Psoas muscle (tissue), 7 donors: ENCODE measurements at regions not wholly inside any gene's neighbourhood (a gene's known extent, or its start where the extent isn't known, plus 50 kb on each side); places are given as distances from the start of the nearest gene placed in this dataset.

Experiments
- ATAC-seq, 4 donors: fragments of 200-7000 bp; cut with Tn5 transposase; one replicate each; pipeline ENCODE4 v1.9.1; 2020; ENCODE audit warnings: moderate library complexity in 3 of 4, mild to moderate bottlenecking in 2 of 4
- DNase-seq, 2 donors: peaks; one replicate each; pipeline ENCODE4 v3.0.0-alpha.2; 2020
- H3K27ac ChIP-seq: fragments of 200-600 bp; one replicate; pipeline ENCODE4 v1.8.0; 2022
- H3K27me3 ChIP-seq, 3 donors: fragments of 200-600 bp in 1 of 3; one replicate each; pipeline versions ENCODE4 v1.6.1 to v1.8.0; 2013 to 2022; ENCODE audit warnings: low read length in 2 of 3, mild to moderate bottlenecking in 2 of 3, moderate library complexity in 1 of 3; ENCODE audit not compliant: insufficient read depth in 3 of 3
- H3K36me3 ChIP-seq, 2 donors: fragments of 200-600 bp in 1 of 2; one replicate each; pipeline versions ENCODE4 v1.6.1 to v1.8.0; 2013 to 2022; ENCODE audit warnings: low read depth in 1 of 2, mild to moderate bottlenecking in 1 of 2, moderate library complexity in 1 of 2; ENCODE audit not compliant: insufficient read depth in 1 of 2
- H3K4me1 ChIP-seq: fragments of 200-600 bp; one replicate; pipeline ENCODE4 v1.8.0; 2022
- H3K4me3 ChIP-seq: fragments of 200-600 bp; one replicate; pipeline ENCODE4 v1.8.0; 2022; ENCODE audit warnings: mild to moderate bottlenecking
- H3K9me3 ChIP-seq: fragments of 200-600 bp; one replicate; pipeline ENCODE4 v1.8.0; 2022
- WGBS, 3 donors: extraction: QIAGEN DNeasy Blood & Tissue Kit; methylation state at CpG; one replicate each; pipeline versions ENCODE4 v1.1.6 to v1.1.7; 2013; 5-methylcytosine and 5-hydroxymethylcytosine counted together
- intact Hi-C, 2 donors: fragments of 100-400 bp; cut with DNase I; formaldehyde crosslinking; loops; one replicate each; pipeline versions ENCODE4 v1.11.0 to v1.14.2; 2022
- TF ChIP-seq, protein P1 (sequence below): fragments of 200-600 bp; IDR thresholded peaks from one replicate; pipeline ENCODE4 v1.8.0; 2022; ENCODE audit warnings: antibody characterized with exemption
- donor health status: healthy with polysubstance abuse.
- donor health status: DM: no; HTN: no; CAD: no; lungs with moderate emphysema.
- donor health status: Bipolar disorder and iron deficiency.
- donor health status: healthy.
- donor health status: DM: yes; HTN: yes; CAD: no.
- donor health status: DM: no; HTN: no; CAD: no.
- donor health status: DM: yes; HTN: yes; CAD: no.

DNA sequence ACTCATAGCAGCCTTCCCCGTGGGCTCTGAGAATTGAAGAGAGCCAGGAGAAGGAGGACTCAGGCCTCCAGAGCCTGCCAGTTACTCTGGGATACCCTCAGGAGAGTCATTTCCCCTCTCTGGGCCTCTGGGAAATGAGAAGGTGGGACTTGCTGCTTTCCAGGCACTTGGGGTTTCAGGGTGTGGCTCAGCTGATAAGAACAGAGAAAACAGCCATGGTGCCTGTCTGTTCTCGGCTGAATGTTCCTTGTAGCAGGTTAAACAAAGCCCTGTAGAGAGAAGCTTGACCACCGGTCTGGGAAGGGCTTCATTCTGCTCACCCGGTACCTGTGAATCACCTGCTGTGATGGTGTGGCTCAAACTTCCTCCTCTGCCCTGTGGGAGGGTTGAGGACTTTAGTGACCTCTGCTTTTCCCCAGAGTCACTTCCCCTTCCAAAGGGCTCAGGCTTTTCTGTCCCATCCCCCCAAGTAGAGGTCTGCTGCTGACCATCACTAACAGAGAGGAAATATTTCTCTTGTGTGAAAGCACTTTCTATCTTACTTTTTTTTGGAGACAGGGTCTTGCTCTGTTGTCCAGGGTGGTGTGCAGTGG is 212.4 kb upstream of the GALNT17 start:
- TF ChIP-seq, protein P1, sequence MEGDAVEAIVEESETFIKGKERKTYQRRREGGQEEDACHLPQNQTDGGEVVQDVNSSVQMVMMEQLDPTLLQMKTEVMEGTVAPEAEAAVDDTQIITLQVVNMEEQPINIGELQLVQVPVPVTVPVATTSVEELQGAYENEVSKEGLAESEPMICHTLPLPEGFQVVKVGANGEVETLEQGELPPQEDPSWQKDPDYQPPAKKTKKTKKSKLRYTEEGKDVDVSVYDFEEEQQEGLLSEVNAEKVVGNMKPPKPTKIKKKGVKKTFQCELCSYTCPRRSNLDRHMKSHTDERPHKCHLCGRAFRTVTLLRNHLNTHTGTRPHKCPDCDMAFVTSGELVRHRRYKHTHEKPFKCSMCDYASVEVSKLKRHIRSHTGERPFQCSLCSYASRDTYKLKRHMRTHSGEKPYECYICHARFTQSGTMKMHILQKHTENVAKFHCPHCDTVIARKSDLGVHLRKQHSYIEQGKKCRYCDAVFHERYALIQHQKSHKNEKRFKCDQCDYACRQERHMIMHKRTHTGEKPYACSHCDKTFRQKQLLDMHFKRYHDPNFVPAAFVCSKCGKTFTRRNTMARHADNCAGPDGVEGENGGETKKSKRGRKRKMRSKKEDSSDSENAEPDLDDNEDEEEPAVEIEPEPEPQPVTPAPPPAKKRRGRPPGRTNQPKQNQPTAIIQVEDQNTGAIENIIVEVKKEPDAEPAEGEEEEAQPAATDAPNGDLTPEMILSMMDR, result no peak

DNA sequence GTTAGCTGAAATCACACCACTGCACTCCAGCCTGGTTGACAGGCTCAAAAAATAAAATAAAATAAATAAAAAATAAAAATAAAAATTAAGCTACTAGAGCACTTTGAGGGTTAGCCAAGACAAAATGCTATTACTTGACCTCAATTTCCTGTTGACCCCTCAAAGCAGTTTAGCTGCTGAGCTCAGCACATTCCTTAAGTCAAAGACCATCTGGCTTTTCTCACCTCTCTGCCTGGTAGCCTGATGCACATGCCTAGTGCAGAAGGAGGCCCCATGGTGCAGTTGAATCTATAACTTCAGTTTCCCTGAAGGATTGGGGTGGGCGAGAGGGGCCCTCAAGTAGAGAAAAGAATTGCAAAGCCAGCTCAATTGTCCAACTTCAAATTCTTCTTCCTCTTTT is 211.1 kb upstream of the GALNT17 start:
- intact Hi-C loops, result no loop called here
- DNase-seq, result no peak
- TF ChIP-seq, protein P1, result no peak
- H3K27ac ChIP-seq, result no peak overlapping the region
- no peaks in the 10 kb centered on the region for H3K27me3 ChIP-seq
- H3K4me1 ChIP-seq, result no peaks in the 10 kb centered on the region
- no peaks in the 10 kb centered on the region for H3K9me3 ChIP-seq
- 63 to 80% (median 75%) methylated on average over 1 of the region's 1 CpG for WGBS, 3 donors
- no peaks in the 10 kb centered on the region for H3K36me3 ChIP-seq
- no peak overlapping the region for H3K4me3 ChIP-seq
- no peak for ATAC-seq

More for the DNA sequence above, 212.4 kb upstream of the GALNT17 start:
- Histone ChIP-seq H3K4me1 (no peaks in the 10 kb centered on the region), H3K4me3 (no peak overlapping the region), H3K27ac (no peak overlapping the region), H3K9me3 (no peaks in the 10 kb centered on the region), H3K36me3 (no peaks in the 10 kb centered on the region), H3K27me3 (no peaks in the 10 kb centered on the region)
- intact Hi-C loops, result no loop called here
- no peak for DNase-seq
- 50 to 53% (median 50%) methylated on average over 4 of the region's 4 CpGs for WGBS, 3 donors
- no peak for ATAC-seq

DNA sequence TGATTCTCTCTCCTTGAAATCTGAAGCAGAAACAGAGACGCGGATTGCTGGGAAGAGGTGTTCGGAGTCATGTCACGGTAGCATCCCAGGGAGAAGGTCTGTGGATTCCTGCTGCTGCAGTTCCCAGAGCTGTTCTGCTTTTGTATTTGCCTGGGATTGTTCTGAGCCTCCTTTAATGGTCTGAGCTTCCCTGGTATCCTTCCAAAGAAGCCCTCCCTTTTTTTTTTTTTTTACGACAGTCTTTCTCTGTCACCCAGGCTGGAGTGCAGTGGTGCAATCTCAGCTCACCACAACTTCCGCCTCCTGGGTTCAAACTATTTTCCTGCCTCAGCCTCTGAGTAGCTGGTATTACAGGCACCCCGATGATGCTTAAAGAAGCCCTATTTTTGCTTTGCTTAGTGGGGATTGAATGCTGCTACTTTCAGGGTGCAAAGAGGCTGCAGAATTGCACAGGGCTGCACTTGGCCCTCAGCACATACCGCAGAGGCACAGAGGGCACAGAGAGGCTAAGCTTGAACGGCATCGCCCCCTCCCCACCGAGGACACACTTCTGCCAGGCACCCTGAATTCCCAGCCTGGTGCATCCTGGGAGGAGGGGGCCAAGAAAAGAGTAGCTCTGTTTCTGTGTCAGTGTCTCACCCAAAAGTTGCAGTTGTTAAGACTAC is 208.6 kb upstream of the GALNT17 start:
- no peak overlapping the region for H3K27ac ChIP-seq
- H3K27me3 ChIP-seq, result no peaks in the 10 kb centered on the region
- DNase-seq (no peak), ATAC-seq (no peak)
- no peaks in the 10 kb centered on the region for H3K4me1 ChIP-seq
- 55 to 60% (median 58%) methylated on average over 11 of the region's 11 CpGs for WGBS, 3 donors
- no peaks in the 10 kb centered on the region for H3K36me3 ChIP-seq
- no peak overlapping the region for H3K4me3 ChIP-seq
- no peaks in the 10 kb centered on the region for H3K9me3 ChIP-seq
- TF ChIP-seq, protein P1, result no peak
- intact Hi-C loops, result no loop called here

DNA sequence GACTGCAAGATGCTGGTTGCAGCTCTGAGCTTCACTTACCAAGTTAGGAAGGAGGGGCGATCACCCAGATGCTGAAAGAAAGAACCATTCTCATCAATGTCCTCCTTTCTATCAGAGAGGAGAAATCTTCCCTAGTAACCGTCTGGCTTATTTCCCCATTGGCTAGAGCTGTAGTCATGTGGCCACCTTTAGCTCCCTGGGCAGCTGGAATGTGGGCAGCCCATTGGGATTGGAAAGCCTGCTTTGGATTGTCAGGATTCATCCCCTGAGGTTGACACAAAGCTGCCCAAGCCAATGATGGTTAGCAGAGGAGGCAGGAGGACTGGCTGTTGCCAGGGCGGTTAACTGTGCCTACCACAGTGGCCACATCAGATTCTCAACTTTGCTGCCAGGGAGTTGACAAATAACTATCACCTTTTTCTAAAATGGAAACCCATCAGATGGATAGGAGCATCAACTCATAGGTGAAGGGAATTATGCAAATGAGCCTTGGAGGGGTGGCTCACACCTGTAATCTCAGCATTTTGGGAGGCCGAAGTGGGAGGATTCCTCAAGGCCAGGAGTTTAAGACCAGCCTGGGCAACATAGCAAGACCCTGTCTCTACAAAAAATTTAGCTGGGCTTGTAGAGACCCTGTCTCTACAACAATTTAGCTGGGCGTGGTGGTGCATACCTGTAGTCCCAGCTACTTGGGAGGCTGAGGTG is 206.4 kb upstream of the GALNT17 start:
- ATAC-seq (no peak), DNase-seq (no peak)
- no peak overlapping the region for H3K4me3 ChIP-seq
- H3K27ac ChIP-seq, result no peak overlapping the region
- intact Hi-C loops, result no loop called here
- H3K36me3 ChIP-seq, result no peaks in the 10 kb centered on the region
- H3K27me3 ChIP-seq, result no peaks in the 10 kb centered on the region
- 82 to 89% (median 86%) methylated on average over 5 of the region's 5 CpGs for WGBS, 3 donors
- no peaks in the 10 kb centered on the region for H3K4me1 ChIP-seq
- no peaks in the 10 kb centered on the region for H3K9me3 ChIP-seq
- TF ChIP-seq, protein P1, result no peak
